ENCODE measurements at regions not wholly inside any gene's neighbourhood (a gene's known extent, or its start where the extent isn't known, plus 50 kb on each side); places are given as distances from the start of the nearest gene placed in this dataset.

- TF ChIP-seq CTCF (conservative IDR thresholded peaks at IDR 0.05 in 1 of 2, IDR thresholded peaks at IDR 0.05 in 1 of 2; ENCODE audit: extremely low read depth in 1 of 2, insufficient read depth in 1 of 2, low read depth in 1 of 2, low read length in 2 of 2) (no peak), EZH2 (IDR thresholded peaks at IDR 0.05; ENCODE audit: borderline replicate concordance, low read length) (no peak)
These were observed 1860.1 kb upstream of the ACO1 start for GRCh38 chr9:30524311-30524710.

Measured in mammary epithelial cell (primary cell).